HG02763 (cell line): ENCODE measurements at regions not wholly inside any gene's neighbourhood (a gene's known extent, or its start where the extent isn't known, plus 50 kb on each side); places are given as distances from the start of the nearest gene placed in this dataset.

Source experiments
- ATAC-seq: cut with Tn5 transposase; IDR thresholded peaks from one replicate; pipeline ENCODE4 v1.9.1; 2021; ENCODE audit warnings: mild to moderate bottlenecking, moderate library complexity; ENCODE audit not compliant: unreplicated experiment

DNA sequence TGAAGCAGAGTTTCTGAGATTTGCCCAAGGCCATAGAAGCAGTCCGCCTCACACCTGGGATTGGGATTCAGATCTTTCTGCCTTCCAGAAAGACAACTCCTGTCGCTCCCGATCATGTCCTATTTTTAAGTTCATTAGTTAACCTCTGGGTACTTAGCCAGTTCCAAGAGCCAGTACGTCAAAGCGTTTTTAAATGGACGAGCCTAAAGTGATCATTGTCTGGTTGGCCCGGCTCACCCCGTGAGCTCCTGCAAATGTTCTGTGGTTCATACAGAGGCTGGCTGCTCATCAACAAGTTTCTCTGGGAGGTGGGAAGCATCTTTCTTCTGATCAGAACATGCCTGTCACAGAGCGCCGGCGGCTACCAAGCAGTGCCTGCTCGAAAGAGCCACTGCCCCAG, 554.5 kb upstream of the WWC1 start:
- ATAC-seq = no peak

- no peak for ATAC-seq
These were observed 547.6 kb upstream of the WWC1 start for GRCh38 chr5:167743695-167744464.

GRCh38 chr5:167745868-167746267, 545.6 kb upstream of the WWC1 start:
- ATAC-seq = no peak

GRCh38 chr5:167750586-167750985, 540.9 kb upstream of the WWC1 start:
- ATAC-seq = no peak

DNA sequence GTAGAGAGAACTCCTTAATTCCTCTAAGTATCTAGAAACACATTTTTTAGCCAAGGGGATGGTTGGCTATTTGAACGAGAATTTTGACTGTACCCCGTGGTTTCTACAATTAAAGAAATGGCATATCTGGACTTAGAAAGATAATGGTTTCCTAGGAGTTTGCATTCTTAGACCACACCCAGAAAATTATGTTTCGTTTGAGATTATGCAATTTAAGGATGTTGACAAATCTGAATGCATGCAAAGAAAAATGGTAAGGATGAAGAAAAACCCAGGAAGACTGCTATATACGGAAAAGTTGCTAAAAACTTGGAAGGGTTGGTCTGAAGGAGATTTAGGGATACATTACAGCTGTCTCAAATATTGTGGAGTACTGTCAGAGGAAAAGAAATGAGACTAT, 538.5 kb upstream of the WWC1 start:
- no peak for ATAC-seq

GRCh38 chr5:167753725-167754490, 537.5 kb upstream of the WWC1 start:
- ATAC-seq = no peak

- ATAC-seq = no peak
These were observed 536.9 kb upstream of the WWC1 start for GRCh38 chr5:167754501-167755021.

DNA sequence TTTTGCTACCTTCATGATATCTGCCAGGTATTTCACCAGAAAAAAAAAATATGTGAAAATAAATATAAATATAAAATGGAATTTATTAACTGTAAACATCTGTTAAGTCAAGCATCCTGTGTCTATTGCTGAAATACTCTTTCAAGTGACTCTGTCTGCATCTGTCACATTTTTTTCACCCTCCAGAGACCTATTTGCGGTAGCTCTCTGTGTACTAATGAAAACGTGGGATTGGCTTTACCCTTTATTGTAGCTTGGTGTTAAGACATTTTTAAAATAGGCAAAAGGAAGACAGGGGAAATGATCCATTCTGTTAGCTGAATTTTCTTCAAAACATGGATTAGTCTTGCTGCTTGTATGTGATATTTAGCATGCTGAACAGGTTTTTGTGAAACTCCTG, 536.0 kb upstream of the WWC1 start:
- no peak for ATAC-seq

- no peak for ATAC-seq
These were observed 532.2 kb upstream of the WWC1 start for GRCh38 chr5:167759057-167759821.

DNA sequence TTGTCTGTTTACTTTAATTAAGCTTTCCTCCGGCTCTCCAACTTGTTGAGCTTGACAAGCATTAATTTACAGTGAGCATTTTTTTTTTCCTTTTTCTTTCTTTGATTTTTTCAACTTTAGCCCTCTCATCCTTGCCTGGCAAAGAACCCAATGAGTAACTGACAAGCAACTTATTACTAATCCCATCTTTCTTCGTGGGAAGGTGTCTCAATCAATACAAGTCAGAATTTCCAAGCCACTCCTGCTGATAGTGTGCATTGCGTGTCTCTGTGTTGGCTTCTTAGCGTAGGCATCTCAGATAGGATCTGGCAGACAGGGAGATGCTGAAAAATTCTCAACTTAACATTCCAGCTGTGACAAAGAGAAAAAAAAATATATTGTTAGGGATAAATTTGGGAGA, 527.7 kb upstream of the WWC1 start:
- no peak for ATAC-seq

- no peak for ATAC-seq
These were observed 526.7 kb upstream of the WWC1 start for GRCh38 chr5:167764641-167765289.

GRCh38 chr5:167765352-167765751, 526.1 kb upstream of the WWC1 start:
- no peak for ATAC-seq

DNA sequence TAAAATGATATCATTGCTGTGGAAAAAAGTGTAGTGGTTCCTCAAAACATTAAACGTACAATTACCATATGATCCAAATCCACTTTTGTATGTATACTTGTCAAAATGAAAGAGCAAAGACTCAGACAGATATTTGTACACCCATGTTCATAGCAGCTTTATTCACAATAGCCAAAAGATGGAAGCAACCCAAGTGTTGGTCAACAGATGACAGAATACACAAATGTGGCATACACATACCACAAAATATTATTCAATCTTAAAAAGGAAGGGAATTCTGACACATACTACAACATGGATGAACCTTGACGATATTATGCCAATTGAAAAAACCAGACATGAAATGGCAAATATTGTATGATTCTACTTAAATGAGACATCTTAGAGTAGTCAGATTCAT, 524.5 kb upstream of the WWC1 start:
- no peak for ATAC-seq

DNA sequence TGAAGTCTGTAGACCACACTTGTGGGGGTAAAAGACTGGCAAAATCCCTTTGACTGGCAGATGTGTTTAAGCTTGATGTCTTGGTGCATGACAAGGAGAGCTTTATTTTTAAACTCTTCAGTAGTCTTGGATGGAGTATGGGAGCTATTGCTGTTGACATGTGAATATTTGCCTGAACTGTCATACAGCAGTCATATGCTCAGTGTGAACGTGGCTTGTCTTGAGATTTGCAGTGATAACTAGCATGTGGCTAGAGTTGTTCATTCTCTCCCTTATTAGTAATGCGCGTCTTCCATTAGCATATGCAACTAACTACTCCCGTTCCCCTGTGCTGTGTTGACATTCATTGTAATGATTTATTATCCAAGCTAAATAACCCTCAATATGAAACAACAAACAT, 523.6 kb upstream of the WWC1 start:
- ATAC-seq = no peak

DNA sequence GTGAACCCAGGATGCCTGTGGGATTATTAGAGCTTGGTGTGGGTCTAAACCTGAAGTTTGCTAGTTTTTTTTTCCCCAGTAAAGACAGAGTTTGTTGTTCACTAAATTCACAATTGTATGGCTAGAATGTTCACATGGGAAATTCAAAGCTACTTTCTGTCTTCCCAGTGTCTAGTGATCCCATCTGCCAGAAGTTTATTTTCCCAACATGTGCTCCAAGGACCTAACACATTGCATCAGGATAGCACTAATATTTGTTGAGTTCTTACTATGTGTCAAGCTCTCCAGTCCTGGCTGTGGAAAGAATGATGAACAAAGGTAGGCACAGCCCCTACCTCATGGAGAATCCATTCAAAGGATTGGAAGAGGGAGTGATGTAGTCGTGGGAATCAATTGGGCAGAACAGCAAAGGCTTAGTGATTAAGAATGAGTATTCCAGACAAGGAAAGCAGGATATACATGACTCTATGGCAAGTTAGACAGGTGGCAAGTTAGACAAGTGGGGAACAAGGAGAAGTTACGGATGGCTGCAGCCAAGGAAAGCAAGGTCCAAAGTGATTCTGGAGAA, 521.5 kb upstream of the WWC1 start:
- ATAC-seq = no peak

- ATAC-seq = no peak
These were observed 521.0 kb upstream of the WWC1 start for GRCh38 chr5:167770461-167770860.

DNA sequence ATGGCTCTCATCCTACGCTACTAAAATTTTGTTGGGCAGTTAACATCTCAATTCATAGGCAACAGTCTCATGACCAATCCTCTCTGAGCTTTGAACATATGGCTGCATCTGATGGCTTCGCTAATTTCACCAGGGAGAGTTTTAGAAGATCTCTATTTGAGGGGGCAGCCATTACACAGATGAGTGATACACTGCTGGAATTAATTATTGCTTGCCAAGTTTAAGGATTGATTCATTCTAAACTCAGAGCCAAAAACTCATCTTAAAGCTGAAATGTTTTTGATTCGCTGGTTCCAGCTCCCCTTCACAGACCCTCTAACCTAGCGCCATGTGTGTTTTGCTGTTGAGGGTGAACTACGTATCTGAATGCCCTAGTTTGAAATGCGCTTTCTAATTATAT, 519.9 kb upstream of the WWC1 start:
- no peak for ATAC-seq

GRCh38 chr5:167773668-167774301, 517.7 kb upstream of the WWC1 start:
- no peak for ATAC-seq

GRCh38 chr5:167777746-167778145, 513.7 kb upstream of the WWC1 start:
- no peak for ATAC-seq

DNA sequence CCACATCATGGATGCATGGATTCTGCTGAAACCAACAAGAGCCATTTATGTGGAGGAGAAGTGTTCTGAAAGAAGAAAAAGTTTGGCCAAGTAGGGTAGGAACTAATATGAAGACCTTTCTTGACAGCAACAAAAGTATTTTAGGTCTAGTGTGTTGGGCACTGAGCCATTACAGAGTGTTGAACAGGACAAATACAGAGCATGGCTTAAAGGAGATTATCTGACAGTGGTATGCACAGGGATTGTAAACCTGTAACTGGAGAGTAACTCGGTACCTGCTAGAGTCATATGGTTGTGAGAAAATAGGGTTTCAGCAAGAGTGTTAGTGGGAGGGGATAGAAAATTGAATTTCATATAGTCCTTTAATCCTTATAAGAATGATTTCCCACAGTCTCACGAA, 513.2 kb upstream of the WWC1 start:
- no peak for ATAC-seq
